GM18858 (cell line): ENCODE measurements at regions not wholly inside any gene's neighbourhood (a gene's known extent, or its start where the extent isn't known, plus 50 kb on each side); places are given as distances from the start of the nearest gene placed in this dataset.

Experiments used
- ATAC-seq: cut with Tn5 transposase; IDR thresholded peaks from one replicate; pipeline ENCODE4 v1.9.1; 2021; ENCODE audit not compliant: unreplicated experiment

DNA sequence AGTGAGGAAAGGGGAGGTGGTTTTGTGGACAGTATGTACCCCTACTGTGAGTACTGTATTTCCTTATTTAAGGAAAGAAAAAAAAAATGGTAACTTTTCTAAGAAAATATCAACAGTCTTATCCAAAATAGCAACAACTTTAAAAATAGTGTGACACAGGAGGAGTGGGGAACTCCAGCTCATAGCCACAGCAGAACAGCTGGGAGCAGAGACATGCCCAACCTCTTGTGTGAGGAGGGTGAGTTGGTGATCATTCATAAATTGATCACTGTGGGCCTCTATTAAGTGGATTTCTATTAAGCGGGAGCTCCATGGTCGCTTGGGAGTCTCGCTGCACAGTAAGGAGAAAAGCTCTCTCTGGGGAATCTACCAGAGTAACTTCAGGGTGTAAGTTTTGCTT lies 158.8 kb upstream of the DUSP10 start:
- ATAC-seq: no peak

DNA sequence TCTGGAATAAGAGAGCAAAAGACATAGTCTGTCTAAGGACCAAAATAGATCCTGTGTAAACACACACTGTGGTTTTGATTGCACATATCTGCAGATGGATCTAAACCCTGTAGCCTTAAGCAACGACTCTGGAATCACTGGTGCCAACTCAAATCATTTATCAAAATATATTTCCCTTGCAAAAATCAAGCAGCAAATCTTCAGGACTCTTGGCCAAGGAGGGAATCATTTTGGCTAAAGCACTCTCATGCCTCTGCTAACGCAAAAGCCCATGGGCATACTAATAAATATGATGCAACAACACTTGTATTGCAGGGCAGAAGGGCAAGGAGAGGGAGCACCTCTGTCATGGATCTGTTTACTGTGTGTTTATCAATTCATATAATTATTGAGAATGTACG lies 155.4 kb upstream of the DUSP10 start:
- ATAC-seq: no peak

DNA sequence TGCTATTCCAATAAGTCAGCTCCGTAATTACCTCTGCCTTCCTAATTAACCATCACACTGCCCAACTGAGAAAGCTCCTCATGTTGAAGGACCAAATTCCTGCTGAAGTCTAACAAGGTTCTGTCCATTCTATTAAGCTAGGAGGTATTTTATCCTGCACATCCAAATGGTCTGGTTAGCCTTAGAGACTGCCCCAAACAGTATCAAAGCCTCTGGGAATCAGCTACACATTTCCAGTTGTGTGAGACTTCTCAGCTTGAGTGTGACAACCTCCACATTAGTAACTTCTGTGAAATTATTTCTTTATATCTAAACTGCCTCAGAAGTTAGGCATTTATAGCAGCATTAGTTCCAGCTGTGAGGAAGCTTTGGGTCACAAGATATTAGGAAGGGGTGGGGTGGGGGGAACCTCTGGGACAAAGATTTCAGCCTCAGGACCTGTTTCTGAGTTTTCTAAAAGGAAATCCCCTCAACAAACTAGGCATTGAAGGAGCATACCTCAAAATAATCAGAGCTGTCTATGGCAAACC lies 150.5 kb upstream of the DUSP10 start:
- ATAC-seq: no peak

DNA sequence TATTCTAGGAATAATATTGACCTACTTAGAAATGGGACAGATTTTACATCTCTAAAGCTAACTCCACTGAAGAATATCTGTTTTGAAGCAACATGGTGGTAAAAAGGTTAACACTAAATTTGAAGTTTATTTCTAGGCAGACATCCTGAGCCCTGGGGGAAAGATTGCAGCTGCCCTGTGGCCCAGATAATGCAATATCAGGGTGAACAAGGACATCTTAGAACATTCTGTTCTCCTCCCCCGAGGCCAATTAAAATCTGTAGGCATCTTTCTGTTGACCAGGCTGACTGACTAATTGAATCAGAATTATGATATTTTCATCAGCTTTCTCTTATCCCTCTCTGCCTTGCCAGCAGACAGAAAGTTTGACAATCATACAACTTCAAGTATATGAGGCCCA lies 149.8 kb upstream of the DUSP10 start:
- ATAC-seq: no peak

DNA sequence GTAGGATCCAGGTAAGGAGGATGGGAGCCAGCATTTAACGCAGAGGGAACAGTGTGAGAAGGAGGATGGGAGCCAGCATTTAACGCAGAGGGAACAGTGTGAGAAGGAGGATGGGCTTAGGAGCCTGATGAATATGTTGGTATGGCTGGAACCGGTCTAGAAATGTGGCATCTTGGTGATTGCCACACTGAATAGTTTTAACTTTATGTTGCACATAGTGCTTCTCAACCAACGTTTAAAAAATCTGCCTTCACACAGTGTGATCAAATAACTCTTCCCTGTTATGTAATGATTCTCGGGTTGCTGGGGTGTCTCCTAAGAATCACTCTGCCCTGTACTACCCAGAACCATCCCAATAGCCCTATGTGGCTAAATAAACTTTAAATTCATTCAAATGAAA lies 146.9 kb upstream of the DUSP10 start:
- no peak for ATAC-seq

DNA sequence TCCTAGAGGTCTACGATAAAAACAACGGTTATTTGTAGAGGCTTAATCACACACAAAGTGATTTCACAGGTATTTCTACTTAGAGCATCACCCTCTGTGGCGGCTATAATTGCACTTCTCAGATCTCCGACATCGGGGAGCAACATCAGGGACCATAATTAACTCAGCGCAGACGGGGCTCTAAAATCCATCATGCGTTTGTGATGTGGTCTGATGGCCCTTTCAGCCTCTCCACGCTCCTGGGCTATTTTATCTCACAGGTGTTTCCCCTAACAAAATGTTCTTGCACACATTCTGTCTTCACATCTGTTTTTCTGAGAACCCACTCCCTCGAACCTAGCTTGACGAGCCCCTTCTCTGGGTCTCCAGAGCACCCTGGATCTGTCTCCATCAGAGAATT lies 146.3 kb upstream of the DUSP10 start:
- no peak for ATAC-seq

DNA sequence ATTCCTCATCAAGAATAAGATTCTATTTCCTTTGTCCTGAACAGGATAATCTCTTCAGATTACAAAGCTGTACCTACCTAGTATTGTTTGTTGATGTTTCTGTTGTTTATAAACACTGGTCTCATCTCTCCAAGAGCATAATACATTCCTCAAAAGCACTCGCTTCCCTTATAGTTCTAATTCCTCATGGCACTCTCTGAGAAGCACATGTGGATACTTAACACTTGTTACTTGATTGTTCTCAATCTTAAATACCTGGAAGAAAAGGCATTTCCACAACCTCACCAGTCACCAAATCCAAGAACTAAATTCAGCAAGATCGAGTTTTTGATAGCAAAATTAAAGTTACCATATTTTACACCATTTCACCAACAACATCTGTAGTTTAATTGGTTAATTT lies 145.9 kb upstream of the DUSP10 start:
- ATAC-seq: no peak

DNA sequence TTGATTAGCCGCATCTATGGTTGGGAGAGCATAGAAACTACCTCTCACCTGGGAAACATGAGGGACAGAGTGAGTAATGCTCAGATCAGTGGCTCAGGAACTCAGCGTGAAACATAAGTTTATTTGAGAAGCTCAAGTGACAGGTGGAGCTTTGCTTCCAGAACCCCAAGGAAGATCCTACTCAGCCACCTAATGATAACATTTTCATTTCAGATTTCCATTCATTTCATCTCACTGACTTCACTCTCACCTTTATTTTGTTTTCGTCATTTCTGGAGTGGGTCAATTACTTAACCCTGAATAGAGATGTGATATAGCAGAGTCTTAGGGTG lies 145.5 kb upstream of the DUSP10 start:
- ATAC-seq: no peak

DNA sequence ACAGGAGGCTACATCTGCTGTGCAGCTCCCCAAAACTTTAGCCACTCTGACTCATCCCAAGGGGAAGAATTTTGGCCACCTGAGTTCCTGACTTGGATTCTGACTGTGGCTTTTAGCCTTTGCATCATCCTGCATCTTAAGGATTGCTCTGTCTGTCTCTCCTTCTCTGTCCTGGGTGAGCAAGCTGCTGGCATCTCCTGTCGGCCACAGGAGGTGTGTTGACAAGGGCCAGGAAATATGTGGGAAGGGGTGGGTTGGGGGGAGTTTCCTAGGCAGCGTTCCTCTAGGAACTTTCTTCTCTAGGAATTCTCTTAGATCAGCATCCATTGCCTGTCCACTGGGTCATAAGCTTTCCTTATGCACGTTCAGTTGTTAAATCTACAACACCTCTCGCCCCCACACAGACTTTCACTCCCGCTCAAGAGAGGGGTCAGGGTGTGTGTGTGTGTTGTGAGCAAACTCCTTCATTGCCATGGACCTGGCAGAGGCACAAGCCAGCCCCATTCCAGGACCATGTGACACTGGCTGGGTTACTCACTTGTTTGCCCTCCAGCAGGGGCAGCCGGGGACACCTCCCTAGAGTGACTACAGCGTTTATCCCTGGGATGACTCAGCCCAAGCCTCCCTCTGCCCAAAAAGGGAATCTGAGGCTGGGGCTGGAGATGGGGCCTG lies 145.0 kb upstream of the DUSP10 start:
- no peak for ATAC-seq

DNA sequence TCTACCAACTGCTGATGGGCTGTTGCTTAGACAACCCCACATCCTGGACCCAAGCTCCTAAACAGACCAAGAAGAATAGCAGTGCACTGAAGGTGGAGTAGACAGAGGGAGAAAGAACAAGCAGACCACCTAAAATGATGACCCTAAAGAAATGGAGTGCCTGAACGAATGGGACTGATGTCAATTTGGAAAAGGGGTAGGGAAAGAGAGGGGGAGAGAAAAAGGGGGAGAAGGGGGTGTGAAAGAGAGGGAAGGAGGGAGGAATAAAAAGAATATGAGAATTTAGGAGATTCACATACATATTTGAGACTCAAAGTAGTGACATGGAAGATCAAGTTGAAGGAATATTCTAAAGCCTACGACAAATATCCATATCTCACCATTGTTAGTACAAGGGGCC lies 144.4 kb upstream of the DUSP10 start:
- ATAC-seq: no peak

DNA sequence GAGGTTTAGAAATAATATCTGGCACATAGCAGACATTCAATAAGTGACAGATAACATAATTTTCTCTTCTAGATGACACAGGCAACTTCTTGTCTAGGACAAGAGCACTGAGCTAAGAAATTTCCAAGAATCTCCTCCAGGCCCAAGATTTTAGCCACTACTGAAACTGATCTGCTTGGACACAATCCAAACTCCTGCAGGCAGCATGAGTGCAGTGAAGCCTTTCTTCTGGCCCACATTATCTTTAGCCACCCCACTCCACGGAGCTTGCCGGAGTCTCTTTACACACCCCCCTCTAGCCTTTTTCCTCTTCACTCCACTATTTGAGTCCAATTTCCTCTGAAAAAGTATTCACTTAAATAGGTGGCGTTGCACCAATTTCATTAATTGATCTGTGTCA lies 142.9 kb upstream of the DUSP10 start:
- no peak for ATAC-seq

DNA sequence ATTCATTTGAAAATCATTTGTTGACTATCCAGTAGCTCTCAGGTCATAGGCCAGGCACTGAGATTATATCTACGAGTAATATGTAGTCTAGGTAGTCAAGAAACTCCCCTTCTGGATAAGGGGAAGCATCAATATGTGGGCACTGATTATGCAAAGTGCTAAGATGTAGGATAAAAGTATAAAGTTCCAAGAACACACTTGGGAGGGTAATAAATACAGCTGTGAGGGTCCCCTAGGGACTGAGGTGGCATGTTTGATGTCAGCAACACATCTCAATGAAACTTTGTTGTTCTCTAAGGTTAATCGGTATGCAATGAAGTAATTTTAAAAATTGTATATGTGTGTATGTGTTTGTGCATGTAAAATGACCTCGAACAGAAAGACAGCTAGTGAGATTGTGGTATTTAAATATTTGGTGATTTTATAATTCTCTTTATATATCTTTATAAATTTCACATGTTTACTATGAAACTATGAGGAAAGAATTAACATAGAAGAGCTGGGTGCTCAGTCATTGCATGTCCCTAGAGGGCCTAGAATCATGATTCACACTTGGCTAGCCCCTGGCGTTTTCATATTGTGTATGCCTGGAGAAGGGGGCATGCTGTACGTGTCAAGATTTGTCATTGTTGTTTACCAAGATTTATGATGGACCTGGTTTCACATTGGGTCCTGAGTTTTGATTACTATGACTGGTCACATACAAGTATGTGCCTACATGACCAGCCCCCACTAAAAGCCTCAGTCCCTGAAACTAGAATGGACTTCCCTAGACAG lies 140.1 kb upstream of the DUSP10 start:
- no peak for ATAC-seq

DNA sequence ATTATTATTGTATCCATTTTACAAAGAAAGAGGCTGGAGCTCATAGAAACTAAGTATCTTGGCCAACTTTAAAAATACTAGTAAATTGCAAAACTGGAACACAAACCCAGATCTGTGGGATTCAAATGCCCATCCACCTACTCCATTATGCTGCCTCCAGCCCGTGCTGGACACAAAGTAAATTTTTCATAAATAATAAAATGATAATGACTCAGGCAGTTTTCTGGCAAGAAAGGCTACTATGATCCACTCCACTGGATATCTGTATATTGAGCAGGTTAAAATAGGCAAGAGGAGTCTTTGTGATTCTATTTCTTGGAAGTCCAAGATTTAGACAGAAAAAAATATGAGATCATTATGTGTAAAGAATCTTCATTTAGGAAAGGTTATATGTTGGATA lies 138.3 kb upstream of the DUSP10 start:
- no peak for ATAC-seq

DNA sequence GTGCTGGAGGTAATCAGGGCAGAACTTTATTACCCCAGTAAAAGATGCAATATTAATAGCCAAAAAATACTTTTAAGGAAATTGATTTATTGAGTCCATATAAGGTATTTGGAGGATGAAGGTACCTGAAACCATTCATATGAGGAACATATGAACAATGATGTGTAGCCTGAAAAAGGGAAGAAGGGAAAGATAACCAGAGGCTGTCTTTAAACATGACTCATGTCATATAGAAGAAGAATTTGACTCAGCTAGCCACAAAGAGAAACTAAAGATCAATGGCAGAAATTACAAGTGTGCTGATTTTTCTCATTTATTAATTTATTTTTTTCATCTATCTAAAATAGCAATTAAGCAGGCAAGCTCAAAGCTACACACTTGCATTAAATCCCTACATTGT lies 136.2 kb upstream of the DUSP10 start:
- peak; percentile 78 for ATAC-seq

DNA sequence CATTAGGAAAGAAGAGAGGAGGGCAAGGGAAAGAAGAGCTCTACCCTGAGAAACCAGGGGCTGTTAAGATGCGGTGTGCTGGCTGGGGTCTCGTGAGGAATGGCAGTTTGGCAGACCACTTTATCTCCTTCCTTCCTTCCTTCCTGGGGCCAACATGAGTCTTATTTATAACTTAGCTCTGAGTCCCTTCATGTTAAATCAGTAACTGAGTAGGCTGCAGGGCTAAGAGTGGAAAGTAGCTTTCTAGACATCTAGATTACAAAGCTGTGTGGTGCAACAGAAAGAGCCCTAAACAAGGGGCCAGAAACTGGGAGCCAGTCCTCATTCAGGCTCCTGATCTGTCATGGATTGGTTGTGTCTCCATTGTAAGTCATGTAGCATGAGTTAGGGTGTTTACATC lies 135.4 kb upstream of the DUSP10 start:
- no peak for ATAC-seq

DNA sequence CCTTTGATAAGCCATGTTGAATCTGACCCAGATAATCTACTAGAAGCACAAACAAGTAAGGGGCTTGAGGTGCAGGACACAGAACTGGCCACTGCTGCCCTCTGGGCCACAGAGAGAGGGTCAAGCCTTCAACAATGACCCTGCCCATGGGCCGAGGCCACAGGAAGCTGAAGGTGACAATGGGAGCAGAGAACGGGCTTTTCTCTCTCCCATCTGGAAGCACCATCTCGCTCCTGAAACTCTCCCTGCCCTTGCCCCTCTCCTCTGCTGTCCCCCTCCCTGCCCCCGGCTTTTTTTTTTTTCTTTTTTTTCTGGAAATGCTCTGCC lies 133.1 kb upstream of the DUSP10 start:
- ATAC-seq: no peak

DNA sequence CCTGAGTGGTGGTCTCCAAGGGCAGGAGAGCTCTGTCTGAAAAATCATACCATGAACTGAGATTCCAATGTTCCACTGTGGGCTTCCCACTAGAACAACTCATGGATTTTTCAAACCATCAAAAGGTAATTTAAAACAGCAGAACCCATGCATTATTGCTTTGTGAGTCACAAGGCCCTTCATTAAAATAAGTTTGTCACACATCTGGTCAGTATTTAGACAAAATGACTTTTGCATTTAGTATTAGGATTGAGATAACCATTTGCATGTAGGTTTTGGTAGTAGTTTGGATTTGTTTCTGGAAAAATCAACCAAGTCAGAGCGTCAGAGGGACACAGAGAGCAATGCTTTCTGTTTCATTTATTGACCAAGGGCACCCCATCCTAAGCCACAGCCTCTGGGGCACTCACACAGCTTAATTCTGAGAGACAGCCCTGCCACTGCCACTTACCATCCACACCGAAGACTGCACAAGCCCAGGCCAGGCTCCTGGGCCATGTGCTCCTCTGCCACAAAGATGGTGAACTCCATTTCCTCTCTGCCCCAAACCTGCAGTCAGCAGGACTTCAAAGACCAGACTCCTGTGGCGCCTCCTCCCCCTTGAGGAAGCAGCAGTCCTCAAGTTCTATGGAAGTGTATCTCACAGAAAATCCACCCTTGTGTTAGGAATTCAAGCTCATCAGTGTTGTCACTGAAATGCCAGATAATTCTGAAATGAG lies 132.6 kb upstream of the DUSP10 start:
- ATAC-seq: no peak

DNA sequence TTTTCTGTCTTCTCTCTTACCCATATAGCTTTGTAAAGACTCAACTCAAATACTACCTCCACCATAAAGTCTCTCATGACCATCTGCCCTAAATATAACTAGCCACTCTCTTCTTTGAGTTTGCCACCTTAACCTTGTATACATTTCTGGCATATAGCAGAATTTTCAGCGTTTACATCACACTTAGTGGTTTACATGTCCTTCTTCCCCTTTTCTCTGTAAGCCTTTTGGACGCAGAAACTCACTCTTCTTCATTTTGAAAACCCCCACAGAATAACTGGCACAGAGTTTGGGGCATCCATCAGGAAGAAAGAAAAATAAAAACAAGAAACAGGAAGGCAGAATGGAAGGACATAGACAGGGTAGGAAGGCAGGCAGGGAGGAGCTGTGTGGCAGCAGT lies 131.8 kb upstream of the DUSP10 start:
- no peak for ATAC-seq

DNA sequence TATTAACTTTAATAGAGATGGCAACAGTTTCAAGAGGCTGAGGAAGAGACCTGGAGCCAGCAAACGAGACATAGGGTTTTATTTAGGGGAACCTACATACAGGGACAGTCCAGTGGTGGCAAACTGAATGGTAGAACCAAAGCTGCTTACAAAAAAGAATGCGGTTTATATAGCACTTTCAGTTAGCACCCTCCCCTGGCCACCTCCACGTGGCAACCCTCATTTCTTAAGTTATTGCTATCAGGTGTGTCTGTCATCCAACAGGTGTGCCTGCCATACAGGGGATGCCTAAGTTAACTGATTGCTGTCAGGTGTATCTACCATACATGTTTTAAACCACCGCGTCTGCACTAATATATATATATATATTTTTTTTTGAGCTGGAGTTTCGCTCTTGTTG lies 129.2 kb upstream of the DUSP10 start:
- no peak for ATAC-seq

DNA sequence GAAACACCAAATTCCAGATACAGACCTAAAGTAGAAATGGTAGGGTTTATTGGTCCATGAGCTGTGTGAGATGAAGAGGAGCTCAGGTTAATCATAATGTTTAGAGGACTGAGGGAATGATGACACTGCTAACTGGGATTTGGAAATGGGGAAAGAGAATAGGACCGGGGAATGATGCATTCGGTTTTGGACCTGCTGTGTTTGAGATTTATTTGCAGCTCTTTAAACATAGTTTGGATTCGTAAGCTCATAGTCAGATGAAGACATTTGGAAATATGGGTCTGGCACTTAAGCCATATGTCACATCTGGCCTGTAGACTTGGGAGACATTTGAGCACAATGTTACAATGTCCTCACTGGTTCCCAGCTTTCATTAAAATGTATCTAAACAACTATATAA lies 127.9 kb upstream of the DUSP10 start:
- no peak for ATAC-seq

DNA sequence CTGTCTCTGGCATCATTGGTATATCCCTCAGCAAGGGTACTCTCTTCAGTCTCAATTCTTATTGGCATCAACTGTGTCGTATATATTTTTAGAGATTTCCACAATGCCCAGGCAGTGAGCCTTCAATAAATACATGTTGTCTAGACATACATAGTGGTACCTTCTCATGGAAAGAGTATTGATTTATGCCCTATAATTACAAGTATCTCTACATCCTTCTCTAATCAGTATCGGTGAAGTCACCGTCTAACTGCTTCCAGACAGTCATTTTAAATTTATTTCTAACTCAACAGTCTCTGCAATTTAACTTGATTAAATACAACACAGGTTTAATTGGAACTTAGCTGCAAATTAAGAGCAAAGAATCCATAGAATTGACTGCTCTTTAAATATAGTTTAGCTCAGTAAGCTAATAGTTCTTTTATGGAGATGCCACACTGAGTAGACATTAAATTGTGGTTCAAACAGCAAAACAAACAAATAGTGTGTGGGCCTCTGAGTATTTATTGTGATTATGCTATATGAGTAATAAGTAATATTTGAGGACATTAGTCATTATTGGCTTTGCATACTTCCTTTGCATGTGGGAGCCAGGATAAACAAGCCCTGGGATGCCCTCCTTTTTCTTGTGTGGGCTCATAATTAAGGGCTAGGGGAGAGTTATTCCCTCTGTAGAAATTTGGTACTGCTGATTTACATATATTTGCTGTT lies 126.9 kb upstream of the DUSP10 start:
- no peak for ATAC-seq

DNA sequence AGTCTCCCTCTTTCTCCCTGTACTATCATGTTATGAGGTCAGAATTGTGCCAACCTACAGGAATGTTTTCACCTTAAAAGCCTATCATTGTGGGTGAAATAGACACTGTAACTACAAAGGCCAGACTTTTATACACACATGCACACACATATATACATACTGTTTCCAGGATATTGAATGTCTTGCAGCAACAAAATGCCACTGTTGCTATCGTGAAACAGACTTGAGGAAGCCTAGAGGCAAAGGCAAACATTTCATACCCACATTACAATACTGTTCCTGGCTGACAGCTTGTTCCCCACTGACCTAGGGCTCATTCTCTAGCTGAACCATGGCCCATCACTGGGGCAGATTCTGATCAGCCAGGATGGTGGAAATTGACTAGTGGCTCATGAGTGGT lies 125.1 kb upstream of the DUSP10 start:
- no peak for ATAC-seq
